ENCODE measurements at regions not wholly inside any gene's neighbourhood (a gene's known extent, or its start where the extent isn't known, plus 50 kb on each side); places are given as distances from the start of the nearest gene placed in this dataset.
A peak's percentile ranks its signal among the peaks of the same experiment; 100 is the strongest.
"Not testable (repeated sequence)": the region's sequence is repeated elsewhere in the genome, so short reads cannot be mapped to it uniquely, and the experiment has no call there.

GRCh38 chr11:130551388-130551787 lies 102.9 kb downstream of the ADAMTS15 start:
- no peak for DNase-seq

- DNase-seq, result no peak
These were observed 104.9 kb downstream of the ADAMTS15 start for GRCh38 chr11:130553306-130553705.

- no peak for DNase-seq
These were observed 106.0 kb downstream of the ADAMTS15 start for GRCh38 chr11:130554241-130555055.

- no peak for DNase-seq
These were observed 106.9 kb downstream of the ADAMTS15 start for GRCh38 chr11:130555251-130555841.

GRCh38 chr11:130560000-130560780 lies 111.7 kb downstream of the ADAMTS15 start:
- peak; percentile 12 for DNase-seq

- no peak for DNase-seq
These were observed 112.3 kb downstream of the ADAMTS15 start for GRCh38 chr11:130560781-130561109.

GRCh38 chr11:130561441-130561881 lies 113.0 kb downstream of the ADAMTS15 start:
- DNase-seq, result no peak

- DNase-seq, result no peak
These were observed 114.1 kb downstream of the ADAMTS15 start for GRCh38 chr11:130562549-130562948.

GRCh38 chr11:130566360-130566759 lies 117.9 kb downstream of the ADAMTS15 start:
- not testable (repeated sequence) for DNase-seq

- DNase-seq, result no peak
These were observed 123.1 kb downstream of the ADAMTS15 start for GRCh38 chr11:130571519-130571918.

- no peak for DNase-seq
These were observed 123.6 kb downstream of the ADAMTS15 start for GRCh38 chr11:130571947-130572584.

GRCh38 chr11:130573767-130574166 lies 125.3 kb downstream of the ADAMTS15 start:
- no peak for DNase-seq

GRCh38 chr11:130574740-130575139 lies 126.3 kb downstream of the ADAMTS15 start:
- DNase-seq, result no peak

GRCh38 chr11:130576146-130576545 lies 127.7 kb downstream of the ADAMTS15 start:
- DNase-seq, result no peak

GRCh38 chr11:130578738-130579368 lies 130.4 kb downstream of the ADAMTS15 start:
- DNase-seq, result no peak

GRCh38 chr11:130580372-130580771 lies 131.9 kb downstream of the ADAMTS15 start:
- peak; percentile 24 for DNase-seq

GRCh38 chr11:130580891-130581492 lies 132.5 kb downstream of the ADAMTS15 start:
- peak; percentile 9 for DNase-seq

GRCh38 chr11:130581646-130582045 lies 133.2 kb downstream of the ADAMTS15 start:
- DNase-seq, result no peak

GRCh38 chr11:130582176-130582575 lies 133.7 kb downstream of the ADAMTS15 start:
- DNase-seq, result no peak

GRCh38 chr11:130582981-130583380 lies 134.5 kb downstream of the ADAMTS15 start:
- DNase-seq, result no peak

- no peak for DNase-seq
These were observed 135.4 kb downstream of the ADAMTS15 start for GRCh38 chr11:130583801-130584211.

- no peak for DNase-seq
These were observed 137.1 kb downstream of the ADAMTS15 start for GRCh38 chr11:130585545-130585944.

Measured in NCI-H82 (cell line).